ENCODE measurements at regions not wholly inside any gene's neighbourhood (a gene's known extent, or its start where the extent isn't known, plus 50 kb on each side); places are given as distances from the start of the nearest gene placed in this dataset.

GRCh38 chr10:130382031-130382430 is 245.8 kb downstream of the GLRX3 start:
- Histone ChIP-seq H3K79me1 (ENCODE audit: low read depth in 1 of 2, low read length in 2 of 2) (no peaks in the 10 kb centered on the region), H2BK5ac (ENCODE audit: low read depth, low read length, poor library complexity, severe bottlenecking) (no peak overlapping the region), H2AFZ (replicated peaks; ENCODE audit: low read length, poor library complexity) (no peak overlapping the region), H3K56ac (ENCODE audit: extremely low read depth, insufficient read depth, low read length) (no peak overlapping the region), H3K4me2 (ENCODE audit: low read depth, low read length) (no peak overlapping the region), H3K4ac (ENCODE audit: low read depth, low read length) (no peak overlapping the region), H2AK9ac (replicated peaks; ENCODE audit: low read depth, low read length, poor library complexity) (no peak overlapping the region), H4K91ac (ENCODE audit: insufficient read depth, low read depth, low read length) (no peak overlapping the region), H3K18ac (ENCODE audit: low read depth, low read length) (no peak overlapping the region), H3K4me3 (ENCODE audit: insufficient read depth, low read depth, low read length) (no peak overlapping the region), H4K20me1 (ENCODE audit: insufficient read depth, low read length) (no peaks in the 10 kb centered on the region), H3K27ac (ENCODE audit: insufficient read depth, low read length) (no peak overlapping the region), H3K27me3 (ENCODE audit: control insufficient read depth, insufficient read depth, low read length) (no peaks in the 10 kb centered on the region), H2BK20ac (ENCODE audit: low read depth, low read length) (no peak overlapping the region), H3K14ac (replicated peaks; ENCODE audit: low read depth, low read length) (no peak overlapping the region), H3K4me1 (ENCODE audit: control insufficient read depth, insufficient read depth, low read length) (no peaks in the 10 kb centered on the region), H4K8ac (ENCODE audit: low read depth in 2 of 2, low read length in 2 of 2) (no peak overlapping the region), H3K9me1 (ENCODE audit: insufficient read depth, low read length) (no peaks in the 10 kb centered on the region), H3K9ac (ENCODE audit: low read depth, low read length) (no peak overlapping the region), H3K23ac (ENCODE audit: low read depth, low read length) (no peak overlapping the region), H3K36me3 (ENCODE audit: control insufficient read depth, insufficient read depth, low read length) (no peaks in the 10 kb centered on the region), H3K9me3 (ENCODE audit: control insufficient read depth, insufficient read depth, low read length) (peaks cover 49% of the 10 kb centered on the region), H2AK5ac (ENCODE audit: low read depth, low read length) (no peak overlapping the region), H4K5ac (ENCODE audit: low read depth, low read length) (no peak overlapping the region), H2BK15ac (ENCODE audit: low read depth, low read length) (no peak overlapping the region), H2BK120ac (ENCODE audit: low read depth, low read length) (no peak overlapping the region)
- dilution Hi-C loops (cut with HindIII; ENCODE audit: low sequenced_read_pairs, unreplicated experiment) (no loop called here), in situ Hi-C loops (cut with MboI; ENCODE audit: low sequenced_read_pairs) (no loop called here), intact Hi-C loops (cut with micrococcal nuclease) (no loop called here)
- TF ChIP-seq MAZ (IDR thresholded peaks at IDR 0.05; ENCODE audit: borderline replicate concordance, low read depth, low read length) = no peak
- TF ChIP-seq MXI1 (IDR thresholded peaks at IDR 0.05; ENCODE audit: borderline replicate concordance, low read depth, low read length) = no peak
- no peak for TF ChIP-seq MAFK (IDR thresholded peaks at IDR 0.05; ENCODE audit: low read depth, low read length)
- no peak for TF ChIP-seq NFE2L2 (IDR thresholded peaks at IDR 0.05; ENCODE audit: low read depth, low read length)
- TF ChIP-seq CEBPB (IDR thresholded peaks at IDR 0.05; ENCODE audit: low read depth, low read length) = no peak
- no peak for TF ChIP-seq POLR2A (IDR thresholded peaks at IDR 0.05; ENCODE audit: low read depth, low read length)
- TF ChIP-seq FOS (IDR thresholded peaks at IDR 0.05; ENCODE audit: low read depth, low read length) = no peak
- no peak for ATAC-seq (ENCODE audit: low read depth)
- 57% methylated on average over 2 of the region's 7 CpGs; no CpG with 5 or more reads in 1 of the 2 experiments for WGBS, 2 experiments (ENCODE audit: extremely low coverage in 2 of 2, insufficient read length in 1 of 2)
- no TSS peak for BruUV-seq (replicated peaks)
- DNase-seq = no peak
- ChIA-PET POLR2A (ENCODE audit: unreplicated experiment) (no interaction called here), CTCF (no interaction called here)
